ENCODE measurements at regions not wholly inside any gene's neighbourhood (a gene's known extent, or its start where the extent isn't known, plus 50 kb on each side); places are given as distances from the start of the nearest gene placed in this dataset.

- no peak overlapping the region for H3K9ac ChIP-seq
- ChIA-PET POLR2A (no interaction called here), CTCF (no interaction called here)
- no peak overlapping the region for H2AFZ ChIP-seq (ENCODE audit: low read depth)
- H3K9me3 ChIP-seq: peaks cover 9% of the 10 kb centered on the region; the same call in 1 of the 2 replicates
- no peaks in the 10 kb centered on the region for H3K9me2 ChIP-seq
- no peak overlapping the region for H3K4me2 ChIP-seq
- H3K4me3 ChIP-seq (ENCODE audit: low read depth in 2 of 2, low read length in 1 of 2): no peak overlapping the region
- H3F3A ChIP-seq (replicated peaks; ENCODE audit: insufficient read depth): peaks cover 3% of the 10 kb centered on the region
- no peaks in the 10 kb centered on the region for H4K20me1 ChIP-seq (ENCODE audit: insufficient read depth)
- H3K27me3 ChIP-seq (ENCODE audit: insufficient read depth): no peaks in the 10 kb centered on the region
- no peaks in the 10 kb centered on the region for H3K79me2 ChIP-seq (ENCODE audit: insufficient read depth)
- H3K27ac ChIP-seq (ENCODE audit: low read depth in 2 of 2, low read length in 1 of 2): no peak overlapping the region
- H3K4me1 ChIP-seq (ENCODE audit: control insufficient read depth in 1 of 2, insufficient read depth in 2 of 2, low read depth in 1 of 2, low read length in 1 of 2): no peaks in the 10 kb centered on the region
- no peak for TF ChIP-seq SMC3 (IDR thresholded peaks at IDR 0.05; ENCODE audit: low read depth, low read length)
- no peak for TF ChIP-seq ZBTB33 (IDR thresholded peaks at IDR 0.05; ENCODE audit: borderline replicate concordance, low read depth)
- no peak for TF ChIP-seq TEAD4 (IDR thresholded peaks at IDR 0.05; ENCODE audit: borderline replicate concordance, insufficient read depth)
- no peak for TF ChIP-seq NFIC (IDR thresholded peaks at IDR 0.05; ENCODE audit: borderline replicate concordance)
- TF ChIP-seq FOXJ3 (CRISPR knock-in tag; IDR thresholded peaks at IDR 0.05): no peak
- no peak for TF ChIP-seq FOSL2 (IDR thresholded peaks at IDR 0.05; ENCODE audit: borderline replicate concordance, low read depth)
- no peak for TF ChIP-seq RCOR1 (IDR thresholded peaks at IDR 0.05; ENCODE audit: low read length)
- TF ChIP-seq TAF1 (IDR thresholded peaks at IDR 0.05; ENCODE audit: borderline replicate concordance, low read depth, low read length): no peak
- no peak for TF ChIP-seq POLR2AphosphoS5 (IDR thresholded peaks at IDR 0.05; ENCODE audit: low read depth, low read length)
- TF ChIP-seq EZH2phosphoT487 (IDR thresholded peaks at IDR 0.05; ENCODE audit: borderline replicate concordance, low read depth): no peak
- no peak for TF ChIP-seq RAD21 (IDR thresholded peaks at IDR 0.05; ENCODE audit: low read length)
- TF ChIP-seq MAX (IDR thresholded peaks at IDR 0.05; ENCODE audit: low read depth): no peak
- TF ChIP-seq ELF1 (IDR thresholded peaks at IDR 0.05): no peak
- TF ChIP-seq CHD2 (IDR thresholded peaks at IDR 0.05; ENCODE audit: low read length, partially characterized antibody): no peak
- TF ChIP-seq FOXM1 (IDR thresholded peaks at IDR 0.05; ENCODE audit: low read depth): no peak
- TF ChIP-seq YY1 (IDR thresholded peaks at IDR 0.05; ENCODE audit: low read depth): no peak
- no peak for TF ChIP-seq TCF12 (IDR thresholded peaks at IDR 0.05)
- TF ChIP-seq, protein P1, sequence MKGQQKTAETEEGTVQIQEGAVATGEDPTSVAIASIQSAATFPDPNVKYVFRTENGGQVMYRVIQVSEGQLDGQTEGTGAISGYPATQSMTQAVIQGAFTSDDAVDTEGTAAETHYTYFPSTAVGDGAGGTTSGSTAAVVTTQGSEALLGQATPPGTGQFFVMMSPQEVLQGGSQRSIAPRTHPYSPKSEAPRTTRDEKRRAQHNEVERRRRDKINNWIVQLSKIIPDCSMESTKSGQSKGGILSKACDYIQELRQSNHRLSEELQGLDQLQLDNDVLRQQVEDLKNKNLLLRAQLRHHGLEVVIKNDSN (IDR thresholded peaks at IDR 0.05; ENCODE audit: borderline replicate concordance, low read depth): no peak
- TF ChIP-seq, protein P2, sequence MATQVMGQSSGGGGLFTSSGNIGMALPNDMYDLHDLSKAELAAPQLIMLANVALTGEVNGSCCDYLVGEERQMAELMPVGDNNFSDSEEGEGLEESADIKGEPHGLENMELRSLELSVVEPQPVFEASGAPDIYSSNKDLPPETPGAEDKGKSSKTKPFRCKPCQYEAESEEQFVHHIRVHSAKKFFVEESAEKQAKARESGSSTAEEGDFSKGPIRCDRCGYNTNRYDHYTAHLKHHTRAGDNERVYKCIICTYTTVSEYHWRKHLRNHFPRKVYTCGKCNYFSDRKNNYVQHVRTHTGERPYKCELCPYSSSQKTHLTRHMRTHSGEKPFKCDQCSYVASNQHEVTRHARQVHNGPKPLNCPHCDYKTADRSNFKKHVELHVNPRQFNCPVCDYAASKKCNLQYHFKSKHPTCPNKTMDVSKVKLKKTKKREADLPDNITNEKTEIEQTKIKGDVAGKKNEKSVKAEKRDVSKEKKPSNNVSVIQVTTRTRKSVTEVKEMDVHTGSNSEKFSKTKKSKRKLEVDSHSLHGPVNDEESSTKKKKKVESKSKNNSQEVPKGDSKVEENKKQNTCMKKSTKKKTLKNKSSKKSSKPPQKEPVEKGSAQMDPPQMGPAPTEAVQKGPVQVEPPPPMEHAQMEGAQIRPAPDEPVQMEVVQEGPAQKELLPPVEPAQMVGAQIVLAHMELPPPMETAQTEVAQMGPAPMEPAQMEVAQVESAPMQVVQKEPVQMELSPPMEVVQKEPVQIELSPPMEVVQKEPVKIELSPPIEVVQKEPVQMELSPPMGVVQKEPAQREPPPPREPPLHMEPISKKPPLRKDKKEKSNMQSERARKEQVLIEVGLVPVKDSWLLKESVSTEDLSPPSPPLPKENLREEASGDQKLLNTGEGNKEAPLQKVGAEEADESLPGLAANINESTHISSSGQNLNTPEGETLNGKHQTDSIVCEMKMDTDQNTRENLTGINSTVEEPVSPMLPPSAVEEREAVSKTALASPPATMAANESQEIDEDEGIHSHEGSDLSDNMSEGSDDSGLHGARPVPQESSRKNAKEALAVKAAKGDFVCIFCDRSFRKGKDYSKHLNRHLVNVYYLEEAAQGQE (IDR thresholded peaks at IDR 0.05; ENCODE audit: low read depth, low read length): no peak
- no peak for TF ChIP-seq JUND (IDR thresholded peaks at IDR 0.05)
- DNase-seq: no peak
- no peaks in the 10 kb centered on the region for H3K36me3 ChIP-seq (replicated peaks in 1 of 2; ENCODE audit: control insufficient read depth in 1 of 2, insufficient read depth in 2 of 2, low read length in 1 of 2)
These were observed 436.5 kb downstream of the KCTD12 start for GRCh38 chr13:76449716-76450115.
